GM19238 (cell line): ENCODE measurements at regions not wholly inside any gene's neighbourhood (a gene's known extent, or its start where the extent isn't known, plus 50 kb on each side); places are given as distances from the start of the nearest gene placed in this dataset.
"Not testable (repeated sequence)": the region's sequence is repeated elsewhere in the genome, so short reads cannot be mapped to it uniquely, and the experiment has no call there.

Experiments used
- DNase-seq: peaks from one replicate; pipeline ENCODE4 v3.0.0; 2011; ENCODE audit warnings: low spot score; ENCODE audit not compliant: insufficient read length

DNA sequence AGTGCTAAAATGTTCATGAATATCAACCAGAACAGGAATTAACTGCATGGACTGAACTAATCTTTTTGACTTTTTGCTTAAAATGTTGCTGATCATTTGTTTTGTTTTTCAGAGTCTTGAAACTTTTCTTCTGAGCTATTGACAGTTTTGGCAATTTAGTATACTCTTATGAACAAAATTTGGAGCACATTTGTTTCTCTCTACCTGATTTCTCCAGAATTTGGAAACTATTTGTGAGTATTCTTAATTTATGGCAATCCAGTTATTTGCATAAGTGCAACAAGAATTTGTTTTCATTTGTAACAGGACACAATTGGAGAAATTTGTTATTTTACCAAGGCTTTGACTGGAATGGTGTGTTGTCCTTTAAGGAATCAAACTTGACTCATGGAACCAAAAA lies 107.4 kb downstream of the RTP4 start:
- DNase-seq: not testable (repeated sequence)

DNA sequence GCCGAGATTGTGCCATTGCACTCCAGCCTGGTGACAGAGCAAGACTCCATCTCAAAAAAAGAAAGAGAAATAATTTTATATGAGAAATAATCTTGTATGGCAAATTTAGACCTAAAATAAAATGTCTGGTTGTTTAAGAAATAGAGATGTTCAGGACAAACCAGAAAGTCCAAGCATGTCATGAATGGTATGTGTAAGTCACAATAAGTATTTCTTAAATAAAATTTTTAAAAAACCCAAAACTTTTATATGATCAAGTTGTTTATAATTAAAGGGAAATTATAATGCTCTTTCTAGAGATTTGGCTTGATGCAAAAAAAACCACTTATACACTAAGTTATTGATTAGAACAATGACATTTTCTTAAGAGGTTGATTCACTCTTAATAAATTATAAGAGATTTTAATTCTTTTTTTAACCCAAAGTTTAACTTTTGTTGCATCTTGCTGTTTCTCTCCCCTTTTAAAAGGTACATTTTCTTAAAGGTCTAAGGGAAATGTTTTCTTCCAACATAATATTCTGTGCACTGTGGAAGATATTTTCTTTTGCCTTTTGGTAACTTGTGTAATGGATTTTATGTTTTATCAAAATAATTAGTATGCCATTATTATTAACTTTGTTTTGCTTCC lies 105.7 kb downstream of the RTP4 start:
- DNase-seq: no peak

DNA sequence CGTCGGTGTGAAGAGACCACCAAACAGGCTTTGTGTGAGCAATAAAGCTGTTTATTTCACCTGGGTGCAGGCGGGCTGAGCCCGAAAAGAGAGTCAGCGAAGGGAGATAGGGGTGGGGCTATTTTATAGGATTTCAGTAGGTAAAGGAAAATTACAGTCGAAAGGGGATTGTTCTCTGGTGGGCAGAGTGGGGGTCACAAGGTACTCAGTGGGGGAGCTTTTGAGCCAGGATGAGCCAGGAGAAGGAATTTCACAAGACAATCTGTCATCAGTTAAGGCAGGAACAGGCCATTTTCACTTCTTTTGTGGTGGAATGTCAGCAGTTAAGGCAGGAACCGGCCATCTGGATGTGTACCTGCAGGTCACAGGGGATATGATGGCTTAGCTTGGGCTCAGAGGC lies 98.1 kb downstream of the RTP4 start:
- DNase-seq: not testable (repeated sequence)

DNA sequence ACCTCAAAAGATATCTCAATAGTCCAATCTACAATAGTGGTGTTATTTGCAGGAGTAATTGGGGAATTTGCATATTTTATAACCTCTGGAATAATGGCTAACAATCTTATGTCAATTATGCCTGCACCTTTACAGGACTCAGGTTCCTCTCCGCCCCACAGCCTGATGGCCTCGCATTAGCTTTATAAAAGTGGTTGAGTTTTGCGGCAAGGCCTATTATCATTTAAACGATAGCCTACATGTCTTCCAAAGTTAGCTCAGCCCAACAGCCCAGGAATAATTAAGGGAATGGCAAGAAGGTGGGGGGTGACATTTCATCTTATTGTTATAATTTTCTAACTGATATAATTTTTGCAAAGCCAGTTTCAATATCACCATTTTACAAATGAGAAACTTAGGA lies 97.3 kb downstream of the RTP4 start:
- DNase-seq: no peak

DNA sequence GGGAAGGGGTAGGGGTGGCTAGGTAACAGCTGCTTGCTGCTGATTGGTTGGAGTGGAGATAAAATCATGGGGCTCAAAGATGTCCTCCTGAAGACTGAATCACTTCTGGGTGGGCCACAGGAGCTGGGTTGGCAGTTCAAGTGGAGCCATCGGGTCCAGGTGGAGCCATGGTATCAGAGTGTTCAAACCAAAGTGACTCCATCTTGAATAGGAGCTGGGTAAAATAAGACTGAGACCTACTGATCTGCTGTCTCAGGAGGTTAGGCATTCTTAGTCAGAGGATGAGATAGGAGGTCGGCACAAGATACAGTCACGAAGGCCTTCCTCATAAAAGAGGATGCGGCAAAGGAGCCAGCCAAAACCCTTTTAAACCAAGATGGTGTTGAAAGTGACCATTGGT lies 96.5 kb downstream of the RTP4 start:
- DNase-seq: no peak

DNA sequence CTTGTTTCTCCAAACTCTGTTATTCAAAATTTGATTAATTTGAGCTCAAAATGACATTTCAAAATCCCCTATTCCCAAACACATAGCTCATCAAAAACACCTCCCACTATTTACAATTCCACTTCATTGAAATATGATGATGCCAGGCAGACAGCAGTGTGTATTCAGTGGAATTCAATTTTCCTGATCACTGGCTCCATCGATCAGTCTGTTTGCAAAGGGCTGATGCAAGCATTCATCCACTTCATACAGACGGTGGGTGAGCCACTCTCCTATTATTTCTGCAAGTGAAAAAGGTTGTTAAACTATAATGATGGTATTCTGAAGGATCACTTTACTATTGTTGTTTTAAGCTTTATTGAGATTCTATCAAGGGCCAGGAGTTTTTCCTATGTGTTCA lies 90.7 kb downstream of the RTP4 start:
- no peak for DNase-seq

DNA sequence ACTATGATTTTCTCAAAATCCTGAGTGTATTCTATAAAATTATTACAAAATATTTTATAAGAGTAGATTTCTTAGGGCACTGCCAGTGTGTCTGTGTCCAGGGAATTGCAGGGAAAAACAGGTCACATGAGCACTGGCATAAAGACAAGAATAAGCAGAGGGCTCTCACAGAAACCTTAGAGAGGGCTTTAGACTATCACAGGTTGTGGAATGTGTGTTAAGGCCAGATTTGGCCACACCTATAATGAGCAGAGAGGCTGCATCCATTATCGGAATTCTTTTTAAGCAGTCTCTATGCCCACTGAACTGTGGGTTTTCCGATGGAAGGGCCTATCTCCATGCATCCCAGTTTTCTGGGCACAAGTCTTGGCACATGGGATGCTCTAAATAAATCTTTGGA lies 90.2 kb downstream of the RTP4 start:
- no peak for DNase-seq

DNA sequence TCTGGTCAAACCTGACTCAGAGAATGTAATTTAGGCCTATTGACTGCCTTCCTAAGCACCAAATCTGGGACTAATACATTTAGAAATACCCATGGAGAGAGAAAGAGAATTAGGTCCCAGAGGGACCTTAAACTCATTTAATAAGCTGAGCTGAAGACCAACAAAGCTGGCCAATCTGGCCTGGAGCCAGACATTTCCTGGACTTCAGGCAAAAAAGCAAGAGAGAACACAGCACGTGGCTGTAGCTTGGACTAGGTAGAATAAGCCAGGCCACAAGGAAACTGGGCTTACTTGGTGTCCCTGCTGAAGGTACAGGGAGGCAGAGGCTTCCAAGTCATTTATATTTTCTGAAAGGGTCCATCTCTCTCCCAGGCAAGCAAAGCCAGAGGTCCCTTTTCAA lies 88.1 kb downstream of the RTP4 start:
- no peak for DNase-seq

DNA sequence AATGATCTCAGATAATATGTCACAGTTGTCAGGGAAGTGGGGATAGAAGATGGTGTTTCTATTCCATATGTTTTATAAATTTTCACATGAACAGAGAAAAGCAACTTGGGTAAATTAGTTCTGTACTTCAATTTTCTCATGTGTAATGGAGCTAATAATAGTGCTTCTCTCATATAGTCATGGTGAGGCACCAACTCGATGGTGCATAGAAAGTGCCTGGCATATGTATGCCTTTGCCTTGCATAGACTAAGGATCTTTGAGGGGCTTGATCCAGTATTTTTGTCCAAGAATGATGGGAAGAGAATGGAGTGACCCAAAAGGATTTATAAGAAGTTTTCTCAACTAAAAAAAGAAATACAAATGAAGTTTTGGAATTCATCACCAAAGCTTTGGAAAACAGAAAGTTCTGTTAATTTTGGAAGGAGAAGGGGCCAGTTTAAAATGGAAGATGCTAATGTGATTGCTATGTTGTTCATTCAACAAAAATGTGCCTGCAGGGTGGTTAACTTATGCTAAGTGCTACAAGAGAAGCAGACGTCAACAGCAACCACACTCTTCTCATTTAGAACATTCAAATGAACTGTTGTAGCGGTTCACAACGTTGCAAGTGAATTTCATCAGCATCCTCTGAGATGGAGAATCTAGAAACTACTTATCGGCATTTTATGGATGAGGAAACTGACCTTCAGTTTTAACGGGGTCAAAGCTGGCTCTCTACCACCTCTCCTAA lies 86.1 kb downstream of the RTP4 start:
- DNase-seq: no peak

DNA sequence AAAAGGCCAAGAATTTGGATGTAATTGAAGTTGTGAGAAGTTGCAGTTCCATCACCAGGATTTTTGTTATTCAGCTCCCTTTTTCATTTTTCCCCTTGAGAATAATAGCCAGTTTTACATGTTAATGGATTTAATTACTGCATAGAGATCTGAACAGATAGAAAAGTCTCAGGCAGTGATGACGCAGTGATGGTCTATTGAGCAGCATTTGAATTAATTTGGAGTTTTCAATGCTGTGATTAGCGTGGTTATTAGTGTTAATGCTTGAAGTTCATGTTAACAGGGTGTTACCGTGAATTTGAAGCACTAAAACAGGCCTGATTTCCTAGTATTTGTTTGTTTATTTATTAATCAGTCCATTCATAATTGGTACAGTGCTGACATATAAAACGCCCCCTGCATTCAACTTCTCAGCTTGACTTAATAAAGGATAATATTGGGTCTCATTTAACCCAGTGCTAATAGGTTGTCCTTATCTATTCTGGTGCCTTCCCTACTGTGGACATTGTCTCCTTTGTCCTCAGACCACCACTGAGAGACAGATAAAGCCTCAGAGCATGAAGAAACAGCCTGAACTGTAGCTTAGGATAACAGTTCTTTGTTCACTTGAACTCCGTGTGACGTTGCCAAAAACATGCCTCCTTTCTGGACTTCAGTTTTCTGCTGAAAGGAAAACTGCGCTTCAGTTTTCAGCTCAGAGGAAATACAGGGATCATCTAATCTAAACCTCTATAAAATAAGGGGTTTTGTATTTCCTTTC lies 82.4 kb downstream of the RTP4 start:
- no peak for DNase-seq

DNA sequence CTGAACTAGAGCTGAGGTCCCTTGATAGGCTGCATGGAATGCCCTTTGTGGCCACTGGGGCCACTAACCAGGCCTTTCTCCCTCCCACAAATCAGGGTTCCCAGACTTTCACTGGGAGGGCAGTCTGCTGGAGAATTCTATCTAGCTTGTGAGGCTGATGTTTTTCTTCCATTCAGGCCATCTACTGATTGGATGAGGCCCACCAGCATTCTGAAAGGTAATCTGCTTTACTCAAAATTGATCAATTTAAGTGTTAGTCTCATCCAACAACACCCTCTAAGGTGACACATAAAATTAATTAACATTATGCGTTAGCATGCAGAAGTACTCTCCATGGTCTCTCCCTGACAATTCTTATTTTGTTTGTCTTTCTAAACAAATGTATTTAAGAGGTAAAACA lies 80.5 kb downstream of the RTP4 start:
- DNase-seq: no peak

DNA sequence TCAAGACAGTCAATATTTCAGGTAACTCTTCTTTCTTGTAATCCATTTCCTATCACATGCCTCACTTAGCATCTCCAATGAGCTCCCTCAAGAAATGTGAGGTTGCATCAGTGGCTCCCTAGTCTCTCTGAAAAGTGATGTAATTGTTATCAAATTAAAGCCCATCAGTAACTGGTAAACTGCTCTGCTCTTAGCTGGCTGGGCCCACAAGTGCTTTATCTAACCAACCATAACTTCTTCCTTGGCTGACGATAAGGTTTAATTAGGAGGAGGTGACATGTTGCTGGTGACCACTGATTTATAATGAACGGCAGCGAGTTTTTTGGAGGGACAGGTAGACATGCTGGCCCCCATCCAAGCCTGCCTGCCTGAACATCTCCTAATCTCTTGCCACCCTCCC lies 79.6 kb downstream of the RTP4 start:
- DNase-seq: no peak

DNA sequence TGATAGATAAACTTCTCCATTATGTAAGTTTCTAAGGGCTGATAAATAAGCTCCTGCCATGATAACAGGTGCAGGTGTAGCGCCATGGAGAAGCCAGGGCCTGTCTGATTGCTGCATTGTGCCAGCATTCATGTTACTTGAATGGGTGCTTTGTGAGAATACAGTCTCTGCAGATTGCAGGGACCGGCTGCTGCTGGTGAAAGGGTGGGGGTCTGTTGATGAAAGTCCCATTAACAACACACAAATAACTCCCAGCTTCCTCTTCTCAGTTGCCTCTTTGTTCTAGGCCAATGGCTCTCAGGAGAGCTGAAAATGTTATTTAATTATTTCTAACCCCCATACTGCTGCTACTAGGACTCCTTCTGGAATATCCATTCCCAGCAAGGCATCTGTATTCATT lies 77.2 kb downstream of the RTP4 start:
- DNase-seq: no peak

DNA sequence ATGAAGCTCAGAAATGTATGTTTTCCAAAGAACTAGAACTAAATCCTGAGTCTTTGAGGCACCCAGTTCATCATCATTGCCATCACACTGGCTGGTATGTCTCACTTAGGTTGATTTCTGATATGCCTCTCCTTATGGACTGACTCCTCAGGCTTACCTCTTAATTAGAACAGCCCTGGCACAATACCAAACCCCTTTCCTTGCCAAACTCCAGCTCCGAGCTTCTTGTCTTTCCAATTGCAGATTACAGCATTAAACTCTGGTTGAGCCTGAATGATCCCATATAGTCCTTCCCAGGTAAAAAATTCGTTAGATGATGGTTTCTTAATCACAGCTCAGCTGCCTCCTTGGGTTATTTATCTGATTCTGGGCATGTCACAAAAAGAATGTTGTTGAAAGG lies 66.3 kb downstream of the RTP4 start:
- DNase-seq: no peak

DNA sequence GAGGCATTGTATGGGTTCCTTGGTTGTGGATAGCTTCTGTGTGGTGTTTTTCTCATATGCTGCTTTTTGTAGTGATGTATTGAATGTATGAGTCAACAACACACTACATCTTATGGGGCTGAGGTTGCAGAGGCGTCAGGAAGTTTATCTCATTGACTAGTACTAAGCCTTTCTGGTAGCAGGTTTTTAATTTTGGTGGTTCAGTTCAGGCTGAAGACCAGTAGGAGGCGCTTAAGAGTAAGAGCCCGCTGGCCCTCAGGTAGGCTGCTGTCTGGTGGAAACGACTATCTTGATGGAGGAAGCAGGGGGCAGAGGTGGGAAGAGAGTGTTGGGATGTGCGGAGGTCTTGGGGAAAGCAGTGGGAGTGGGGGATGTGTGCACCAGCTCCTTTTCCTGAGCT lies 62.4 kb downstream of the RTP4 start:
- no peak for DNase-seq
